Keratinocyte (primary cell): ENCODE measurements at regions not wholly inside any gene's neighbourhood (a gene's known extent, or its start where the extent isn't known, plus 50 kb on each side); places are given as distances from the start of the nearest gene placed in this dataset.
"Not testable (repeated sequence)": the region's sequence is repeated elsewhere in the genome, so short reads cannot be mapped to it uniquely, and the experiment has no call there.

Source experiments
- DNase-seq: peaks from one replicate; pipeline ENCODE4 v3.0.0-alpha.2; 2011; ENCODE audit warnings: low read depth, missing footprints, low spot score
- FAIRE-seq: peaks from 2 replicates; lab custom pipeline; 2011; peaks lifted over from hg19 to GRCh38; lab: Jason Lieb, UNC
- H2AFZ ChIP-seq: 2 replicates; pipeline ENCODE4 v1.6.0; 2012; ENCODE audit warnings: low read length, control low read depth, inconsistent platforms; ENCODE audit not compliant: control insufficient read depth
- H3K27ac ChIP-seq: 2 replicates; pipeline ENCODE4 v1.5.1; 2011; ENCODE audit warnings: low read length; ENCODE audit not compliant: control insufficient read depth, insufficient read depth
- H3K27me3 ChIP-seq: 3 replicates; pipeline ENCODE4 v1.6.0; 2011; ENCODE audit warnings: low read length; ENCODE audit not compliant: control insufficient read depth, insufficient read depth; ENCODE audit errors: extremely low read depth
- H3K36me3 ChIP-seq, 2 experiments: 2 replicates in 1 of 2; 3 replicates in 1 of 2; pipeline ENCODE4 v1.5.1; 2011; ENCODE audit warnings: low read length in 2 of 2, mild to moderate bottlenecking in 1 of 2; ENCODE audit not compliant: control insufficient read depth in 2 of 2, insufficient read depth in 2 of 2; ENCODE audit errors: extremely low read depth in 1 of 2
- H3K4me1 ChIP-seq: 3 replicates; pipeline ENCODE4 v1.5.1; 2011; ENCODE audit warnings: low read length; ENCODE audit not compliant: control insufficient read depth, insufficient read depth; ENCODE audit errors: extremely low read depth
- H3K4me2 ChIP-seq: 3 replicates; pipeline ENCODE4 v1.6.0; 2011; ENCODE audit warnings: low read depth, low read length; ENCODE audit not compliant: control insufficient read depth, insufficient read depth; ENCODE audit errors: extremely low read depth
- H3K4me3 ChIP-seq, 3 experiments: fragments of 200-600 bp in 1 of 3; sonication (generic) in 1 of 3; 2 replicates in 2 of 3; 3 replicates in 1 of 3; pipeline ENCODE4 v1.5.1; 2011 to 2016; ENCODE audit warnings: low read length in 3 of 3, mild to moderate bottlenecking in 3 of 3, control low read depth in 2 of 3, inconsistent platforms in 1 of 3, low read depth in 1 of 3, mixed read lengths in 1 of 3, mixed run types in 1 of 3, moderate library complexity in 1 of 3; ENCODE audit not compliant: control insufficient read depth in 2 of 3, insufficient read depth in 2 of 3; ENCODE audit errors: extremely low read depth in 1 of 3
- H3K79me2 ChIP-seq: 2 replicates; pipeline ENCODE4 v1.6.0; 2012; ENCODE audit warnings: low read length; ENCODE audit not compliant: control insufficient read depth, insufficient read depth
- H3K9ac ChIP-seq: 3 replicates; pipeline ENCODE4 v1.6.0; 2011; ENCODE audit warnings: low read length; ENCODE audit not compliant: control insufficient read depth, insufficient read depth; ENCODE audit errors: extremely low read depth
- H3K9me1 ChIP-seq: 3 replicates; pipeline ENCODE4 v1.6.0; 2011; ENCODE audit warnings: low read length; ENCODE audit not compliant: control insufficient read depth, insufficient read depth; ENCODE audit errors: extremely low read depth
- H3K9me3 ChIP-seq: 2 replicates; pipeline ENCODE4 v1.5.1; 2012; ENCODE audit warnings: low read depth, low read length; ENCODE audit not compliant: control insufficient read depth
- H4K20me1 ChIP-seq: 3 replicates; pipeline ENCODE4 v1.6.0; 2011; ENCODE audit warnings: low read length; ENCODE audit not compliant: control insufficient read depth, insufficient read depth; ENCODE audit errors: extremely low read depth
- CTCF ChIP-seq, 3 experiments: IDR thresholded peaks in 1 of 3; conservative IDR thresholded peaks in 1 of 3; optimal IDR thresholded peaks in 1 of 3; 2 replicates in 2 of 3; 3 replicates in 1 of 3; pipeline versions ENCODE3 to v1.5.1; 2011; ENCODE audit warnings: low read length in 3 of 3, mild to moderate bottlenecking in 3 of 3, moderate library complexity in 2 of 3, control low read depth in 1 of 3, inconsistent platforms in 1 of 3; ENCODE audit not compliant: insufficient read depth in 2 of 3; ENCODE audit errors: extremely low read depth in 1 of 3
- EZH2 ChIP-seq: IDR thresholded peaks from one replicate; pipeline ENCODE4 v1.6.1; 2012; ENCODE audit warnings: inconsistent platforms, mild to moderate bottlenecking, low read length, moderate library complexity
- dilution Hi-C: fragments of 300-500 bp; cut with MboI; formaldehyde crosslinking; loops from one replicate; pipeline ENCODE4 v1.7.0; 2020; ENCODE audit warnings: low sequenced_read_pairs; ENCODE audit not compliant: extremely low pct_ligation_motif_present

GRCh38 chr7:135872861-135873260 is 104.3 kb downstream of the MTPN start:
- H3K27ac ChIP-seq, dilution Hi-C loops, H3K36me3 ChIP-seq, H4K20me1 ChIP-seq, H3K4me3 ChIP-seq, H3K9me3 ChIP-seq, FAIRE-seq, H3K4me1 ChIP-seq, H3K9ac ChIP-seq, H3K4me2 ChIP-seq, H3K27me3 ChIP-seq, H3K9me1 ChIP-seq, H2AFZ ChIP-seq, DNase-seq, H3K79me2 ChIP-seq: not testable (repeated sequence)

- Histone ChIP-seq H3K79me2 (no peaks in the 10 kb centered on the region), H3K36me3 (no peaks in the 10 kb centered on the region), H4K20me1 (no peaks in the 10 kb centered on the region), H3K27me3 (no peaks in the 10 kb centered on the region), H2AFZ (no peak overlapping the region), H3K4me1 (no peaks in the 10 kb centered on the region), H3K9me3 (no peaks in the 10 kb centered on the region), H3K4me3 (no peak overlapping the region), H3K9ac (no peak overlapping the region), H3K27ac (no peak overlapping the region), H3K9me1 (no peaks in the 10 kb centered on the region), H3K4me2 (no peak overlapping the region)
- dilution Hi-C loops, result no loop called here
- TF ChIP-seq CTCF (optimal IDR thresholded peaks at IDR 0.05 in 1 of 3, IDR thresholded peaks at IDR 0.05 in 1 of 3, conservative IDR thresholded peaks at IDR 0.05 in 1 of 3; ENCODE audit: extremely low read depth in 1 of 3, insufficient read depth in 2 of 3, low read length in 3 of 3) (no peak), EZH2 (no peak)
- no peak for FAIRE-seq
- no peak for DNase-seq
Measured at GRCh38 chr7:135862586-135863340, 114.2 kb upstream of the FAM180A start.

GRCh38 chr7:135859538-135859937 is 110.9 kb upstream of the FAM180A start:
- dilution Hi-C loops, result no loop called here
- Histone ChIP-seq H2AFZ (no peak overlapping the region), H3K27ac (no peak overlapping the region), H3K79me2 (no peaks in the 10 kb centered on the region), H4K20me1 (no peaks in the 10 kb centered on the region), H3K36me3 (no peaks in the 10 kb centered on the region), H3K9me3 (no peaks in the 10 kb centered on the region), H3K4me3 (no peak overlapping the region), H3K4me1 (peaks cover 9% of the 10 kb centered on the region), H3K9ac (no peak overlapping the region), H3K27me3 (no peaks in the 10 kb centered on the region), H3K9me1 (no peaks in the 10 kb centered on the region), H3K4me2 (no peak overlapping the region)
- no peak for FAIRE-seq
- DNase-seq, result no peak
- no peak for TF ChIP-seq CTCF (optimal IDR thresholded peaks at IDR 0.05 in 1 of 3, IDR thresholded peaks at IDR 0.05 in 1 of 3, conservative IDR thresholded peaks at IDR 0.05 in 1 of 3; ENCODE audit: extremely low read depth in 1 of 3, insufficient read depth in 2 of 3, low read length in 3 of 3)
- no peak for TF ChIP-seq EZH2
